GM18517 (cell line): ENCODE measurements at regions not wholly inside any gene's neighbourhood (a gene's known extent, or its start where the extent isn't known, plus 50 kb on each side); places are given as distances from the start of the nearest gene placed in this dataset.
"Not testable (repeated sequence)": the region's sequence is repeated elsewhere in the genome, so short reads cannot be mapped to it uniquely, and the experiment has no call there.

Source experiments
- ATAC-seq: cut with Tn5 transposase; IDR thresholded peaks from one replicate; pipeline ENCODE4 v1.9.1; 2021; ENCODE audit warnings: mild to moderate bottlenecking, moderate library complexity; ENCODE audit not compliant: unreplicated experiment

DNA sequence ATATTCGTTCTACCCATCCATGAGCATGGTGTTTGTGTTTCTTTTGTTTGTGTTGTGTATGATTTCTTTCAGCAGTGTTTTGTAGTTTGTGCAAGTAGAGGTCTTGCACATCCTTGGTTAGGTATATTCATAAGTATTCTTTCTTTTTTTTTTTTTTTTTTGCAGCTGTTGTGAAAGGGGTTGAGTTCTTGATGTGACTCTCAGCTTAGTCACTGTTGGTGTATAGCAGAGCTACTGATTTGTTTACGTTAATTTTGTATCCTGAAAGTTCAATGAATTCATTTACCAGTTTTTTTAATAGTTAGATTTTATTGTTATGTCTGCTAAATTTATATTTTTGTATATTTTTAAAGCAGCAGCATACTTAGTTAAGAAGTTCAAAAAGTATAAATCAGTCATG is 834.4 kb upstream of the NRXN1 start:
- no peak for ATAC-seq

DNA sequence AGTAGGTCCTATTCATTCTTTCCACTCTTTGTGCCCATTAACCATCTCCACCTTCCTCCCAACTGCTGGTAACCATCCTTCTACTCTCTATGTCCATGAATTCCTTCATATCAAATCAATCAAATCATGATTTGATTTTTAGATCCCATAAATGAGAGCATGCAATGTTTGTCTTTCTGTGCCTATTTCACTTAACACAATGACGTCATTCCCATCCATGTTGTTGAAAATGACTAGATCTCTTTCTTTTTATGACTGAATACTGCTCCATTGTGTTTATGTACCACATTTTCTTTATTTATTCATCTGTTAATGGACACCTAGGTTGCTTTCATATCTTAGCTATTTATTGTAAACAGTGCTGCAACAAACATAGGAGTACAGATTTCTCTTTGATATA is 827.3 kb upstream of the NRXN1 start:
- no peak for ATAC-seq

DNA sequence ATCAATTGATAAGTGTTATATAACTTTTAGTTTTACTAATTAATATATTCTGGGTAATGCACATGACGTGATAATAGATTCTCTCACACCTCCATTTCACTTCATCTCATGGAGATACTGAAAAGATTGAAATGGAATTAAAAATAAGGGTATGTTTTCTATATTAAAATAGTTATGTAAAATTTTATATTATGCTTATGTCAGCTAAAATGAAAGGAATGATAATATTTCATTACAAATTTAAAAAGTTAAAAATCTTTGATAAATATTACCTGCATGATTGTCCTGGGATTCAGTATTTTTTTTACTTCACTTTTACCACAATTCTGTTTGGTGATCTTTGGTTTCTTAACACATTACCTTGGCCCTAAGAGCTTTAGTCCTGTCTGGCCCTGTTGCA is 823.8 kb upstream of the NRXN1 start:
- no peak for ATAC-seq

DNA sequence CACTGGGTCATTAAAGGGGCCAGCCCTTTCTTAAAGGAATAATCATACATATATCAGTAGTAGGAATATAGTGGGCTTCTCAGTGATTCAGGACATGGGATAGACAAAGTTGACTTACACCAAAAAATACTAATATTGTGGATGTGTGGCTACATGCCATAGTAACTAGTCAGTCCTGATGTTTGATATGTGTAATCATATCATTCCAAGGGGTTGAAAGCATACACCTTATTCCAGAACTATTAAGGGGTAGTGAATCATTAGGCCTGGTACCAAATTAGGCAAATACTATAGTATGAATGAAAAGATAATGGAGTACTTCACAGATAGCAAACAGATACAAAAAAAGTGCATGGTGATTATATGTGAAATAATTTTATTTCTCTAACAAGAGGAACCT is 814.9 kb upstream of the NRXN1 start:
- no peak for ATAC-seq

DNA sequence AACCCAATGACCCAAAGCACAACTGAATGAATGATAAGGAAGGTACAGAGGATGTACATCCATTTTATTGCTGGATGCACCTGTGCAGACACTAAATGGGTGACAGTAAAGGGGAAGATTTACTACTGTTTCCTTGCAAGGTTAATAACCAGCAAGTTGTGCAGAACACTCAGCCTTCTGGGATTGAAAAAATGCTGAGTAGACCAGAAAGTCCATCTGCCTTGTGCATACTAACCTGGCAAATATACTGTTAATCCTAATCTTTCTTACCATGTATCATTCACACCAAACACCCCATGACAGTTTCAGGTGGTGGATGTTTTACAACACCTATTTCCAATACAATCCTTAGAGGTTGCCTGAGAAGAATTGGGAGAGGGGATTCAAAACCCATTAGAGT is 814.1 kb upstream of the NRXN1 start:
- no peak for ATAC-seq

DNA sequence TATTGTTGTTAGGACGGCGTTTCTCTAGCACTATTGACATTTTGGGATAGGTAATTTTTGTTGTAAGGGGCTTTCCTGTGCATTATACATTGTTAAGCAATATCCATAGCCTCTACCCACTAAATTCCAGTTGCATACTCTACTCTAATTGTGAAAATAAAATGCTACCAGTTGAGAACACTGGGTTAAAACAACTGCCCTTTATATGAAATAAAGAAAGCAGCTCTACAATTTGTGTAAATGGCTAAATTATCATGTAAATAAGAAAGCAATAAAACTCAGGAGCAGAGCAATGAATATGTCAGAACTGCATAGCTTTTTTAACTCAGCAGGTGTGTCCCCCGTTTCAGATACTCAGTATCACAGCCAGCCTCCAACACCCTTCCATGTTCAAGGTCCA is 812.7 kb upstream of the NRXN1 start:
- no peak for ATAC-seq

DNA sequence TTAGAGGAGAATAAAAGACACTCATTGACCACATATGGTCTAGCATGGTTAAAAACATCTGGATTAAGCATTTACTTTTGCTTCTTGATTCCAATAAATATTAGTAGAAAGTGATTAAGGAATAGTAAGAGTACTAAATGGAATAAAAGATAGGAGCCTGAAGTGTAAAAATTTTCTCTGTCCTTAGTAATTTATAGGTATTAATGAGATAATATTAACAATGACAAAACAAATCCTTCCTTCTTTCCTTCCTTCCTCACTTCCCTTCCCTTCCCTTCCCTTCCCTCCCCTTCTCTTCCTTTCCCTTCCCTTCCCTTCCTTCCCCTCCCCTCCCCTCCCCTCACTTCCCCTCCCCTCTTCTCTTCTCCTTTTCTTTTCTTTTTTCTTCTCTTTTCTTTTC is 797.5 kb upstream of the NRXN1 start:
- no peak for ATAC-seq

DNA sequence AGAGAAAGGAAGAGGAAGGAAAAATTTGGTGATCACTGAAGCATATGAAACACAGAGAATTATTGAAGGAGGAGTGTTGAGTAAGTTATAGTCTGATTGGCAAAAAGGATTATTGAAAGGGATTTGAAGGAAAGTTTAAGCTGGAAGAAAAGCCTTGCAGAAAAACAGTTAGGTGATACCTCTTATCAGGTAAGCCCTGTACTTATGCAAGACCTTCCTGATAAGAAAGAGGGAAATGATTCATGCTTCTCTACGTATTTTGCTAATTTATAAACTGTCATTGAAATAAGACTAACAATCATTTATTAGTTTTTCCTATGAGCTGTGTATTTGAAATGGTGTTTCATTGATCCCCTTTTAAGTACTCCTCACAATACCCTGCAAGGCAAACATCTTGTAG is 793.9 kb upstream of the NRXN1 start:
- ATAC-seq = no peak

DNA sequence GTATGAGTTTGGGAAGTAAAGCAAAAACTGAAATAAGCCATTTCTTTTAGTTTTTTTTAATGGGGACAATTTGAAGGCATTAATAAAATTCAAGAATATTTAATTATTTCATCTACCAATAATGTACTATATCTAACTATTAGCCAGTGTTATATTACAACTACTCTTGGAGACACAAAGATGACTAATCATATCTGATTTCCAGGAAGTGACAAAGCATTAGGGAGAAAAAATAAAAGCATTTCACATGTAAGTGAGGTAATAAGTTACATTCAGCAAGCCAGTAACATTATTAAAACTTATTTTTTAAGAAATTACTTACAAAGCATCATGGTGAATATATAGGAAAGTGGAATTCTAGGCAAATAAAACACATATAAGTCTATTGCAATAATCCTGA is 781.3 kb upstream of the NRXN1 start:
- ATAC-seq = no peak

DNA sequence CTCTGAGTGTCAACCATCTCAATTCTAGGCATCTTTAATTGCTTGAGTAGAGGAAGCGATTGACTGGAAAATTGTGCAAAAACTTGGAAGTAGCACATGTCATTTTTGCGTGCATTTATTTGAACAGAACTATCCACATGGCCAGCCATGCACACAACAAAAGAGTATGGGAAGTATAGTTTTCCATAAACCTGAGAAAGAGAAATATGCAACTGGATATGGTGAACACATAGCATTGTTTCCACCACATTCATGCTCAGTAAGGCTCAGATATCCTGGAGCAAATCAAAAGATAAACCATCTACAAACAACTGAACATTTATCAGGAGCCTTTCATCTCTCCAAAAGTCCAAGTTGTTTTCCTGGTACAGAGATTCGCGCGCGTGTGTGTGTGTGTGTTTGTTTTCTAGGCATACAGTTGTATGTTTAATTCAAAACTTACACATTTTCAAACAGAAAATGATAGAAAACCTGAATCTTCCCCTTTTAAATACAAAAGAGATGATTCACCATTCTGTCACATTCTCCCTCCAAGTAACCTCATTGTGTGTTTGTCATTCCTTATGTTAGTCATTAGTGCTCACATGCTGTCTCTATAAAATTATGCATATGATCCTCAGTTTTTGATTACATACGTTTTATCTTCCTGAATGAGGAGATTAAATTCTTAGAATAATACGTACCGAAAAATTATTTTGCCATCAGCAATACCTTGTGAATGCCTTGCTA is 780.4 kb upstream of the NRXN1 start:
- no peak for ATAC-seq

DNA sequence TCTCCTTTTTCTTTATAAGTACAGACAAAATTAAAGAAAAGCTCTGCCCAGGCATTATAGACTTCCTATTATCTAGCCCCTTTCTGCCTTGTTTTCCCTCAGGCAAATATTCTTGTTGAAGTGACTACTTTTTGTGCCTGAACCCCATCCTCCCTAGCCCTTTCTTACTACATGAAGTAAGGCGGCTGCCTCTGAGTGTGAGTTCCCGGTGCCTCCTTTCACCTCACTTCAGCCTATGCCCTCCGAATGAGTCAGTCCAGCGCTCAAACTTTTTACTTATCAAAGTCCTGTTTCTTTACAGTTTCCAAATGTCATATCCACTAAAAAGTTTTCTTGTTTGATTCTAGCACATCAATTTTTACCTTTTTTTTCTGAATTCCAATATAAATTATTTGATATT is 778.3 kb upstream of the NRXN1 start:
- no peak for ATAC-seq

DNA sequence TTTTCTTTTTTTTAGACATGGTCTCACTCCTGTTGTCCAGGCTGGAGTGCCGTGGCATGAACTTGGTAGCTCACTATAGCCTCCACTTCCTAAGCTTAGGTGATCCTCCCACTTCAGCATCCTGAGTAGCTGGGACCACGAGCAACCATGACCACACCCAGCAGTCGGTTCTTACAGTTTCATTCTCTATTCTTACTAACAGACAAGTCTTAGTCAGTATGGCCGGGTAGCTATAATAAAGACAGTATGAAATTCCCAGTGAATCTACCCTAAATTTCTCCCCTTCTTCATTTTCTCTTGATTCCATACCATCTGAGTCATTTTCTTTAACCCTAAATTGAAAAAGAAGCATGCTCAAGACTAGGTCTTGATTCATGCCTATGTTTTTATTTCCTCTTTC is 775.3 kb upstream of the NRXN1 start:
- no peak for ATAC-seq

DNA sequence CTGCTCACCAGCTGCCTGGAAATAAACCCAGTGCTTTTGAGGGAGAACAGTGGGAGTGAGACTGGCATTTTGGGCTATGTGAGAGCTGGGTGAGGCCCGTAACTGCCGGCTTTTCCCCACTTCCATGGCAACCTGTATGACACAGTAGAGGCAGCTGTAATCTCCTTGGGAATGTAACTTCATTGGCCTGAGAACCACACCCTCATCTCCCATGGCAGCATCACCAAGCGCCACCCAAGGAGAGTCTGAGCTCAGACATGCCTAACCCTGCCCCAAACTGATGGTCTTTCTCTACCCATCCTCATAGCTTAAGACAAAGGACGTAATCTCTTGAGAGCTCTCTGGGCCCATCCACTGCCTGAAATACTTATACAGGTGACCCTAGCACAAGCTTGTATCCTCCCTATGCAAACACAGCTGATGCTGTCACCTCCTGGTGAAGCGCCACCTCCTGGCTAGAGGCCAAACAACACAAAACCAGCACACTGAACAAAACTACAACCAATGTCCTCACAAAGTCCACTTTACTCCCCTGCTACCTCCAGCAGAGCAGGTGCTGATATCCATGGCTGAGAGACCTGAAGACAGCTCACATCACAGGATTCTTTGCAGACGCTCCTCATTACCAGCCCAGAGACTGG is 763.4 kb upstream of the NRXN1 start:
- ATAC-seq = no peak

DNA sequence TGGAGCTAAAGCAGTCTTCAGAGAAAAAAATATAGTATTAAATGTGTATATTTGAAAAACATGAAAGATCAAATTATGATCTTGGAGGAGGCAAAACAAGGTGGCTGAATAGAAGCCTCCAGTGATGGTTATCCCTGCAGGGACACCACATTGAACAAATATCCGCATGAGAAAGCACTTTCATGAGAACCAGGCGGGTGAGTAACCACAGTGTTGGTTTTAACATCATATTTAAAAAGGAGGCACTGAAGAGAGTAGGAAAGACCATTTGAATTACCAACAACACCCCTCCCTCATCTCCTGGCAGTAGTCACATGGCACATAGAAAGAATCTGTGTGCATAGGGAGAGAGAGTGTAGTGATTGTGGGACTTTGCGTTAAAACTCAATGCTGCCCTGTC is 759.6 kb upstream of the NRXN1 start:
- ATAC-seq = no peak

DNA sequence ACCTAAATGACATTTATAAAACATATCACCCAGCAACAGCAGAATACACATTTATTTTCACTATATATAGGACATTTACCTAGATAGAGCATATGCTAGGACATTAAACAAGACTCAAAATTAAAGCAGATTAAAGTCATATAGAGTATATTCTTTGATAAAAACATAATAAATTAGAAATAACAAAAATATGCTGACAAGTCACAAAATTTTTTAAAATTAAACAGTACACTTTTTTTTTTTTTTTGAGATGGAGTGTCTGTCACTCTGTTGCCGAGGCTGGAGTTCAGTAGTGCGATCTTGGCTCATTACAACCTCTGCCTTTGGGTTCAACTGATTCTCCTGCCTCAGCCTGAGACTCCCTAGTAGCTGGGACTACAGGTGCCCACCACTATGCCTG is 758.9 kb upstream of the NRXN1 start:
- no peak for ATAC-seq

DNA sequence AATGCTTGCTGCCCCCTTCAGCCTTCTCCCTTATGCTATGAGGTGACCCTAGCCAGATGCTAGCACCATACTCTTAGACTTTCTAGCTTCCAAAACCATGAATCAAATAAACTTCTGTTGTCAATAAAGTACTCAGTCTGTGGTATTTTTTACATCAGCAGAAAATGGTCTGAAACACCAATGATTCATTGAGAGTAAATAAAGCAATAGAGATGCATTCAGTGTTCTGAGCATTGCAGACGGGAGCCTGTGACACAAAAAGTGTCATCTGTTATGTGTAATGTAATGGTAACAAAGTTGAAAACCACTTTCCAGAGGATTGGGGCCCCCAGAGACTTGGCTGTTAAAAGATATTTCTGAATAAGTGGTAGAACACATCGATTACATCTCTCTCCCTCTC is 758.0 kb upstream of the NRXN1 start:
- ATAC-seq = no peak

DNA sequence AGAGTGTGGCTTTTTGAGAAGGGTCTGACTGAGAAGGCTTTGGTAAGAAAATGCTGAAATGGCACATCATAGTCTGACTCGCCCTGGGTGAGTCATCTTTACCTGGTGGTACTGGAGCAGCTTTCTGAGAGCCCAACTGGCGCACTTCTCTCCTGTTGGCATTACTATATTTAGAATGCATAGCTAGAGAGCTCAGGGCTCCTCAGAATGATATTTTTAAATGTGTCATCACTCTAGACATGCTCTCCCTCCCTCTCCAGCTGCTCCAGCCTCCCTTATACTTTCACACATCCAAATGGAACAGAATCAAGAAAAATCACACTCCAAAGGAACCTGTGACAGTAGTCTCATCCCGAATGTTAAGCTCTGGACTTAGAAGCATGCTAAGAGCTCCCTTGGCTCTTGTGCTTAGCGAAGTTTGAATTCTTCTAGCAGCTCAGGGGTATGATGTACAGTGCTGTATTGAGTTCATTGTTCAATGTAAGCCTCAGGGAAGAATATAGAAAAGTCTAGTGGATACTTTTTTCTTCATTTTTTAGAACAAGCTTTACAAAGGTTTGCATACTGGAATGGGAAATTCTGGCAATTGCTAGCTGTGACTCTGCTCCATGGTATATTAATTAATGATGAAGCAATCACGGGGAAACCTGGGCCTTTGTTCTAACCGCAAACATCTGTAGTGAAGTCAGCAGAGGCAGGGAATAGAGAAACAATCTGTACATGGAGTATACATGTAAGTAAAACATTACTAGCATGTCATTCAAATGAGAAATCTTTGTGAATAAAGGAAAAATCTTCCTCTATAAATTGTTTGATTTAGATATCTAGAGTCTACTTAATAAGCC is 751.2 kb upstream of the NRXN1 start:
- ATAC-seq = no peak

DNA sequence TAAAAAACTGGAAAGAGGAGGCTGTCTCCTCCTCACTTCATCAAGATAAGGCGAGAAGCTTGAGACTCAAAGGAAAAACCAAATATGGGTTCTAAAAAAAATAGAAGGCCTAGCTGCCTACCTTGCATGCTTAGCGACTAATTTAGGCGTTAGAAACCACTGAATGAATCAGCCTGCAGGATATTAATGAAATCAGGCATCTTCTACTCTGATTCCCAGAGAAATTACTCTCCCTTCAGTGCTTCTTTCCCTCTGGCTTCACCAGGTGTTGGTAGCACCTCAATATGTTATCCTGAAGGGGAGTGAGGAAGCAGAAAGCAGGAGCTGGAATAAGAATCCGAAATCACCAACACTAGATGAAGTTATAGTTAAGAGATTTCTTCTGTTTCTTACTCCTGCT is 749.8 kb upstream of the NRXN1 start:
- ATAC-seq = no peak

DNA sequence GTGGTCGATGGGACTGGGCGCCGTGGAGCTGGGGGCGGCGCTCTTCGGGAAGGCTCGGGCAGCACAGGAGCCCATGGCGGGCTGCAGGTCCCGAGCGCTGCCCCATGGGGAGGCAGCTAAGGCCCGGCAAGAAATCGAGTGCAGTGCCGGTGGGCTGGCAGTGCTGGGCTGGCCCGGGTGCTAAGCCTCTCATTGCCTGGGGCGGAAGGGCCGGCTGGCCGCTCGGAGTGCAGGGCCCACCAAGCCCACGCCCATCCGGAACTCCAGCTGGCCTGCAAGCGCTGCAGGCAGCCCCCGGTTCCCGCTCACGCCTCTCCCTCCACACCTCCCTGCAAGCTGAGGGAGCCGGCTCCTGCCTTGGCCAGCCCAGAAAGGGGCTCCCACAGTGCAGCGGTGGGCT is 748.4 kb upstream of the NRXN1 start:
- no peak for ATAC-seq

DNA sequence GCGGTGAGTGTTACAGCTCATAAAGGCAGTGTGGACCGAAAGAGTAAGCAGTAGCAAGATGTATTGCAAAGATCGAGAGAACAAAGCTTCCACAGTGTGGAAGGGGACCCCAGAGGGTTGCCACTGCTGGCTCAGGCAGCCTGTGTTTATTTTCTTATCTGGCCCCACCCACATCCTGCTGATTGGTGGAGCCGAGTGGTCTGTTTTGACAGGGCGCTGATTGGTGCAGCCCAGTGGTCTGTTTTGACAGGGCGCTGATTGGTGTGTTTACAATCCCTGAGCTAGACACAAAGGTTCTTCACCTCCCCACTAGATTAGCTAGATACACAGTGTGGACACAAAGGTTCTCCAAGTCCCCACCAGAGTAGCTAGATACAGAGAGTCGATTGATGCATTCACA is 747.8 kb upstream of the NRXN1 start:
- not testable (repeated sequence) for ATAC-seq

DNA sequence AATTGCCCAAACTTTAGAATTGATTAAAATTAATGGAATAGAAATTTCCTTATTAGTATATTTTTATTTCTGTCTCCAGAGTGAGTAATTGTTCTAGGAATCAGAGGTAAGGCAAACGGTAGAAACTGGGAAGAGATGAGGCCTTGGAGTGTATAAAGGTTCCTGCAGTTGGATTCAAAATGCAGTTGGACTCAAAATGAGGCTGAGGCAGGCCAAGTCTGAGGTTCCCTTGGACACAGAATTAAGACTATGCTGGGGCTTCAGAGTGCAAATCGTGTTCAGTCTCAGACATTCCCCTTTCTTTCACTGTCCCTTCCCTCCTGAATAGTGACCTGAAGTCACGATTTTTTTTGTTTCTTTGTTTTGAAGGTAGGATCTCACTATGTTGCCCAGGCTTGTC is 746.9 kb upstream of the NRXN1 start:
- ATAC-seq = no peak

DNA sequence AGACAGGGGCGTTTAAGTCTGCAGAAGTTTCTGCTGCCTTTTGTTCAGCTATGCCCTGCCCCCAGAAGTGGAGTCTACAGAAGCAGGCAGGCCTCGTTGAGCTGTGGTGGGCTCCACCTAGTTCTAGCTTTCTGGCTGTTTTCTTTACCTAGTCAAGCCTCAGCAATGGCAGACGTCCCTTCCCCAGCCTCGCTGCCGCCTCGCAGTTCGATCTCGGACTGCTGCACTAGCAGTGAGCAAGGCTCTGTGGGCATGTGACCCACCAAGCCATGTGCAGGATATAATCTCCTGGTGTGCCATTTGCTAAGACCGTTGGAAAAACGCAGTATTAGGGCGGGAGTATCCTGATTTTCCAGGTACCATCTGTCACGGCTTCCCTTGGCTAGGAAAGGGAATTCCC is 742.7 kb upstream of the NRXN1 start:
- not testable (repeated sequence) for ATAC-seq
